ENCODE measurements at regions not wholly inside any gene's neighbourhood (a gene's known extent, or its start where the extent isn't known, plus 50 kb on each side); places are given as distances from the start of the nearest gene placed in this dataset.

GRCh38 chr7:10731253-10731773 is 242.4 kb upstream of the PHF14 start:
- no TSS peak for BruUV-seq (replicated peaks)

More at GRCh38 chr7:10731253-10731773, 242.4 kb upstream of the PHF14 start:
- Histone ChIP-seq H3K4me3 (replicated peaks in 1 of 2; ENCODE audit: low read depth in 1 of 2, low read length in 2 of 2) (no peak overlapping the region), H2AFZ (ENCODE audit: low read depth, low read length, poor library complexity, severe bottlenecking) (no peak overlapping the region), H3K79me2 (ENCODE audit: insufficient read depth, low read length) (no peaks in the 10 kb centered on the region), H4K20me1 (ENCODE audit: insufficient read depth) (no peaks in the 10 kb centered on the region), H3K9me2 (ENCODE audit: insufficient read depth) (no peaks in the 10 kb centered on the region), H3K27ac (ENCODE audit: low read depth, low read length) (no peak overlapping the region), H3K4me2 (ENCODE audit: low read length) (no peak overlapping the region), H3K27me3 (ENCODE audit: insufficient read depth, low read length) (no peaks in the 10 kb centered on the region), H3K9ac (ENCODE audit: low read length) (no peak overlapping the region), H3K4me1 (ENCODE audit: control insufficient read depth in 1 of 2, insufficient read depth in 2 of 2, low read length in 2 of 2) (no peaks in the 10 kb centered on the region), H3K9me3 (ENCODE audit: control insufficient read depth in 1 of 2, insufficient read depth in 1 of 2, low read depth in 1 of 2, low read length in 2 of 2) (no peaks in the 10 kb centered on the region), H3K36me3 (ENCODE audit: control insufficient read depth in 1 of 2, insufficient read depth in 2 of 2, low read length in 2 of 2) (no peaks in the 10 kb centered on the region)
- ChIA-PET CTCF (no interaction called here), POLR2A (no interaction called here), RAD21 (ENCODE audit: low non-redundant PET in 1 of 2, low total read pairs in 2 of 2, uncharacterized antibody in 2 of 2, unreplicated experiment in 2 of 2) (no interaction called here)
- DNase-seq (ENCODE audit: low read depth, low spot score) (no peak), ATAC-seq (no peak)
- intact Hi-C loops (cut with micrococcal nuclease), result no loop called here
- TF ChIP-seq REST (IDR thresholded peaks at IDR 0.05; ENCODE audit: low read depth) (no peak), EGR1 (IDR thresholded peaks at IDR 0.05; ENCODE audit: low read depth) (no peak), TCF7L2 (IDR thresholded peaks at IDR 0.05; ENCODE audit: borderline replicate concordance, extremely low read depth, insufficient read depth, insufficient read length) (no peak), ATF3 (IDR thresholded peaks at IDR 0.05) (no peak), ELF1 (IDR thresholded peaks at IDR 0.05; ENCODE audit: borderline replicate concordance, low read depth) (no peak), EZH2phosphoT487 (IDR thresholded peaks at IDR 0.05; ENCODE audit: borderline replicate concordance) (no peak), YY1 (IDR thresholded peaks at IDR 0.05; ENCODE audit: extremely low read depth, insufficient replicate concordance, low read depth, low read length) (no peak), ZBTB33 (IDR thresholded peaks at IDR 0.05; ENCODE audit: extremely low read depth, insufficient replicate concordance, low read length) (no peak)
